Endodermal cell (in vitro differentiated cells): ENCODE measurements at regions not wholly inside any gene's neighbourhood (a gene's known extent, or its start where the extent isn't known, plus 50 kb on each side); places are given as distances from the start of the nearest gene placed in this dataset.
"Not testable (repeated sequence)": the region's sequence is repeated elsewhere in the genome, so short reads cannot be mapped to it uniquely, and the experiment has no call there.

ENCODE experiments used
- DNase-seq: peaks from one replicate; pipeline ENCODE4 v3.0.0-alpha.2; 2017
- H3K27ac ChIP-seq: 2 replicates; pipeline ENCODE4 v1.5.1; 2013; ENCODE audit warnings: mild to moderate bottlenecking, low read depth, low read length, moderate library complexity
- H3K27me3 ChIP-seq: 2 replicates; pipeline ENCODE4 v1.6.1; 2013; ENCODE audit warnings: mild to moderate bottlenecking, low read length, moderate library complexity; ENCODE audit not compliant: insufficient read depth, control insufficient read depth, poor library complexity, severe bottlenecking
- H3K36me3 ChIP-seq: 2 replicates; pipeline ENCODE4 v1.7.0; 2013; ENCODE audit warnings: mild to moderate bottlenecking, low read length, moderate library complexity; ENCODE audit not compliant: control insufficient read depth, insufficient read depth
- H3K4me1 ChIP-seq: one replicate; pipeline ENCODE4 v1.7.0; 2013; ENCODE audit warnings: low read length; ENCODE audit not compliant: control insufficient read depth, insufficient read depth
- H3K4me3 ChIP-seq: 2 replicates; pipeline ENCODE4 v1.5.1; 2013; ENCODE audit warnings: mild to moderate bottlenecking, low read length, moderate library complexity
- H3K9ac ChIP-seq: 2 replicates; pipeline ENCODE4 v1.6.1; 2013; ENCODE audit warnings: mild to moderate bottlenecking, low read length, moderate library complexity; ENCODE audit not compliant: poor library complexity, severe bottlenecking; ENCODE audit errors: extremely low read depth
- H3K9me3 ChIP-seq: 2 replicates; pipeline ENCODE4 v1.6.1; 2013; ENCODE audit warnings: mild to moderate bottlenecking, low read length, moderate library complexity; ENCODE audit not compliant: control insufficient read depth
- H3K27ac Mint-ChIP-seq: 2 replicates; pipeline ENCODE4 v1.8.0; 2020; ENCODE audit warnings: mixed read lengths
- H3K27me3 Mint-ChIP-seq: 2 replicates; pipeline ENCODE4 v1.8.0; 2021; ENCODE audit warnings: mild to moderate bottlenecking, mixed read lengths; ENCODE audit not compliant: insufficient read depth
- H3K36me3 Mint-ChIP-seq: 2 replicates; pipeline ENCODE4 v1.8.0; 2020; ENCODE audit warnings: low read depth, mixed read lengths
- H3K4me1 Mint-ChIP-seq: 2 replicates; pipeline ENCODE4 v1.8.0; 2020; ENCODE audit warnings: mixed read lengths
- H3K4me3 Mint-ChIP-seq: 2 replicates; pipeline ENCODE4 v1.8.0; 2020; ENCODE audit warnings: mild to moderate bottlenecking, moderate library complexity, mixed read lengths
- H3K9me3 Mint-ChIP-seq: 2 replicates; pipeline ENCODE4 v1.8.0; 2020; ENCODE audit warnings: mild to moderate bottlenecking, mixed read lengths
- WGBS, 2 experiments: methylation state at CpG; one replicate each; pipeline versions ENCODE4 v1.1.5 to v1.1.7; 2013; ENCODE audit warnings: missing lambda C conversion rate in 2 of 2, mixed read lengths in 1 of 2; ENCODE audit not compliant: insufficient coverage in 1 of 2, insufficient read length in 1 of 2; 5-methylcytosine and 5-hydroxymethylcytosine counted together
- TF ChIP-seq, protein P1 (sequence below): fragments of 200-600 bp; sonication (generic); conservative IDR thresholded peaks from 2 replicates; pipeline ENCODE4 v1.5.0; 2021; ENCODE audit warnings: antibody characterized with exemption, mild to moderate bottlenecking

DNA sequence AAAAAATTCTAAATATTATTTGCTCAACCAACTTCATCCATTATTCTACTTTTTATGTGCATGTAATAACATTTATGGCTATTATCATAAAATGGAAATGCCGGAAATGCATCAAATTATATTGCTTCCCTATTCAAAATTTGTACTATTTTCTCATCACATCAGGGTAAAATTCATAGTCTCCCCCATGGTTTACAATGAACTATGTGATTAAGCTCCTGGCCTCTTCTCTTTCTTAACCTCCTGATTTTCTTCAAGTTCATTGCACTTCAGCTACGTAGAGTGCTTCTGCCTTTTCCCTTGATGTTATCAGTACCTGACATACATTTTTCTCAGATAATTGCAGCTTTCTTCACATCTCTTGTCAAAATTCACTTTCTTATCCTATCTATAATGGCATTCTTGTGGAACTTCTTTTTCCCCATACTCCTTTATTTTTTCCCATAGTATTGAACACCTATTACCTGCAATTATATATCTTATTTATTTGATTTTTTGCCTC, 699.1 kb upstream of the ADGRB3 start:
- no peaks in the 10 kb centered on the region for H3K4me1 ChIP-seq
- WGBS, 2 experiments: 90 to 100% methylated on average over 1 to 2 of the region's 2 CpGs
- peaks cover 17% of the 10 kb centered on the region for H3K9me3 ChIP-seq
- Mint-ChIP-seq H3K9me3 (peaks cover 11% of the 10 kb centered on the region), H3K4me3 (no peak overlapping the region), H3K27ac (no peak overlapping the region), H3K27me3 (no peaks in the 10 kb centered on the region), H3K36me3 (no peaks in the 10 kb centered on the region), H3K4me1 (peaks cover 2% of the 10 kb centered on the region)
- H3K27me3 ChIP-seq: no peaks in the 10 kb centered on the region
- H3K9ac ChIP-seq: no peak overlapping the region
- H3K36me3 ChIP-seq: no peaks in the 10 kb centered on the region
- H3K27ac ChIP-seq: no peak overlapping the region
- TF ChIP-seq, protein P1, sequence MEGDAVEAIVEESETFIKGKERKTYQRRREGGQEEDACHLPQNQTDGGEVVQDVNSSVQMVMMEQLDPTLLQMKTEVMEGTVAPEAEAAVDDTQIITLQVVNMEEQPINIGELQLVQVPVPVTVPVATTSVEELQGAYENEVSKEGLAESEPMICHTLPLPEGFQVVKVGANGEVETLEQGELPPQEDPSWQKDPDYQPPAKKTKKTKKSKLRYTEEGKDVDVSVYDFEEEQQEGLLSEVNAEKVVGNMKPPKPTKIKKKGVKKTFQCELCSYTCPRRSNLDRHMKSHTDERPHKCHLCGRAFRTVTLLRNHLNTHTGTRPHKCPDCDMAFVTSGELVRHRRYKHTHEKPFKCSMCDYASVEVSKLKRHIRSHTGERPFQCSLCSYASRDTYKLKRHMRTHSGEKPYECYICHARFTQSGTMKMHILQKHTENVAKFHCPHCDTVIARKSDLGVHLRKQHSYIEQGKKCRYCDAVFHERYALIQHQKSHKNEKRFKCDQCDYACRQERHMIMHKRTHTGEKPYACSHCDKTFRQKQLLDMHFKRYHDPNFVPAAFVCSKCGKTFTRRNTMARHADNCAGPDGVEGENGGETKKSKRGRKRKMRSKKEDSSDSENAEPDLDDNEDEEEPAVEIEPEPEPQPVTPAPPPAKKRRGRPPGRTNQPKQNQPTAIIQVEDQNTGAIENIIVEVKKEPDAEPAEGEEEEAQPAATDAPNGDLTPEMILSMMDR: no peak
- no peak for DNase-seq
- no peak overlapping the region for H3K4me3 ChIP-seq

DNA sequence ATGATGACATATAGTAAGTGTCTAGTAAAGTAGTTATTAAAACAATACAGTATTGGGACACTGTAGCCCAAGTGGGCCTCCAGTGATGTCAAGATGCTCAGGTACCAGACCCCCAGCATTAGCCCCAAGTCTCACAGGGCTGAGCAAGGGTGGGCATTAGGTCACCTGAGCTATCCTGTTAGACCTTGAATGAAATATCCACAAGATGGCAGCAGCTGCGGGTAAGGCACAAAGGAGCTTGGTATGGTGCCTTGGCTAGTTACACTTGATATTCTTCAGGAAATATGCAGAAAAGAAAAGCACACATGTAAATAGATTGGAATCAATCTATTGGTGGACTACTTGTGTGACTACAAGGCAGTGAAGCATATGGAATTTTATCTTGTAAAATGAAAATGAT, 701.8 kb upstream of the ADGRB3 start:
- Mint-ChIP-seq H3K36me3 (no peaks in the 10 kb centered on the region), H3K27ac (no peak overlapping the region), H3K4me1 (peaks cover 2% of the 10 kb centered on the region), H3K9me3 (peaks cover 10% of the 10 kb centered on the region), H3K4me3 (no peak overlapping the region), H3K27me3 (no peaks in the 10 kb centered on the region)
- H3K27me3 ChIP-seq: no peaks in the 10 kb centered on the region
- DNase-seq: peak; percentile 69
- H3K9ac ChIP-seq: no peak overlapping the region
- no peaks in the 10 kb centered on the region for H3K4me1 ChIP-seq
- 56 to 71% methylated on average over 1 of the region's 1 CpG for WGBS, 2 experiments
- H3K27ac ChIP-seq: no peak overlapping the region
- no peaks in the 10 kb centered on the region for H3K36me3 ChIP-seq
- no peaks in the 10 kb centered on the region for H3K9me3 ChIP-seq
- TF ChIP-seq, protein P1: peak; percentile 73
- H3K4me3 ChIP-seq: no peak overlapping the region

DNA sequence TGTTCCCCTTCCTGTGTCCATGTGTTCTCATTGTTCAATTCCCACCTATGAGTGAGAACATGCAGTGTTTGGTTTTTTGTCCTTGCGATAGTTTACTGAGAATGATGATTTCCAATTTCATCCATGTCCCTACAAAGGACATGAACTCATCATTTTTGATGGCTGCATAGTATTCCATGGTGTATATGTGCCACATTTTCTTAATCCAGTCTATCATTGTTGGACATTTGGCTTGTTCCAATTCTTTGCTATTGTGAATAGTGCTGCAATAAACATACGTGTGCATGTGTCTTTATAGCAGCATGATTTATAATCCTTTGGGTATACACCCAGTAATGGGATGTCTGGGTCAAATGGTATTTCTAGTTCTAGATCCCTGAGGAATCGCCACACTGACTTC, 712.5 kb upstream of the ADGRB3 start:
- H3K4me3 Mint-ChIP-seq, H3K4me1 ChIP-seq, H3K27ac Mint-ChIP-seq, H3K36me3 ChIP-seq, H3K9ac ChIP-seq, DNase-seq, H3K4me3 ChIP-seq, H3K27me3 ChIP-seq, H3K9me3 ChIP-seq, H3K4me1 Mint-ChIP-seq, H3K27ac ChIP-seq, H3K9me3 Mint-ChIP-seq, H3K27me3 Mint-ChIP-seq, H3K36me3 Mint-ChIP-seq: not testable (repeated sequence)
- 100% methylated on average over 1 of the region's 3 CpGs; no CpG with 5 or more reads in 1 of the 2 experiments for WGBS, 2 experiments

DNA sequence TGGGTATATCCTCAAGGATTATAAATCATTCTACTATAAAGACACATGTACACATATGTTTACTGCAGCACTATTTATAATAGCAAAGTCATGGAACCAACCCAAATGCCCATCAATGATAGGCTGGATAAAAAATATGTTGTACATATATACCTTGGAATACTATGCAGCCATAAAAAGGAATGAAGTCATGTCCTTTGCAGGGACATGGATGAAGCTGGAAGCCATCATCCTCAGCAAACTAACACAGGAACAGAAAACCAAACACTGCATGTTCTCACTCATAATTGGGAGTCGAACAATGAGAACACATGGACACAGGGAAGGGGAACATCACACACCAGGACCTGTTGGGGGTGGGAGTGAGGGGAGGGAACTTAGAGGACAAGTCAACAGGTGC, 715.0 kb upstream of the ADGRB3 start:
- not testable (repeated sequence) for H3K27ac ChIP-seq, H3K27me3 ChIP-seq, H3K36me3 Mint-ChIP-seq, H3K9me3 ChIP-seq, DNase-seq, H3K4me1 ChIP-seq, H3K27ac Mint-ChIP-seq, H3K4me3 ChIP-seq, H3K4me3 Mint-ChIP-seq, H3K9me3 Mint-ChIP-seq, H3K4me1 Mint-ChIP-seq, H3K9ac ChIP-seq, H3K36me3 ChIP-seq, H3K27me3 Mint-ChIP-seq
- WGBS, 2 experiments: 100% methylated on average over 1 of the region's 1 CpG; no CpG with 5 or more reads in 1 of the 2 experiments
